OCI-LY7 (cell line): ENCODE measurements at regions not wholly inside any gene's neighbourhood (a gene's known extent, or its start where the extent isn't known, plus 50 kb on each side); places are given as distances from the start of the nearest gene placed in this dataset.

ENCODE experiments used
- BruUV-seq: library from RNA; stranded (reverse); fragments of 400-500 nt; replicated peaks from 2 replicates; lab custom pipeline; 2021; lab: Mats Ljungman, UMichigan
- CTCF ChIA-PET: fragments of 300-600 bp; sonication (Branson Sonifier 250); formaldehyde crosslinking; loops from one replicate; lab custom pipeline; 2022; ENCODE audit warnings: antibody characterized with exemption; ENCODE audit not compliant: unreplicated experiment; lab: Charles Lee
- POLR2A ChIA-PET: fragments of 300-600 bp; sonication (Branson Sonifier 250); formaldehyde crosslinking; loops from one replicate; lab custom pipeline; 2022; ENCODE audit warnings: antibody characterized with exemption; lab: Charles Lee
- DNase-seq: peaks from one replicate; pipeline ENCODE4 v3.0.0-alpha.2; 2015; ENCODE audit warnings: low spot score
- H2AFZ ChIP-seq: fragments of 200-600 bp; sonication (generic), shearing (Covaris generic); 2 replicates; pipeline ENCODE4 v1.6.1; 2014; ENCODE audit warnings: mild to moderate bottlenecking, antibody characterized with exemption, low read length, moderate library complexity
- H3K27ac ChIP-seq: fragments of 200-600 bp; sonication (generic); 2 replicates; pipeline ENCODE4 v1.5.1; 2014; ENCODE audit warnings: mixed run types, low read depth, mild to moderate bottlenecking, moderate library complexity, low read length, inconsistent platforms; ENCODE audit not compliant: poor library complexity, severe bottlenecking
- H3K36me3 ChIP-seq: fragments of 200-600 bp; sonication (generic); 2 replicates; pipeline ENCODE4 v1.6.1; 2014; ENCODE audit warnings: mild to moderate bottlenecking, antibody characterized with exemption, low read length, moderate library complexity, mixed read lengths; ENCODE audit not compliant: insufficient read depth
- H3K4me1 ChIP-seq: fragments of 200-600 bp; sonication (generic); 2 replicates; pipeline ENCODE4 v1.5.1; 2014; ENCODE audit warnings: mild to moderate bottlenecking, low read length; ENCODE audit not compliant: insufficient read depth, poor library complexity, severe bottlenecking
- H3K4me2 ChIP-seq: fragments of 200-600 bp; sonication (generic); 2 replicates; pipeline ENCODE4 v1.6.1; 2014; ENCODE audit warnings: mild to moderate bottlenecking, low read length
- H3K4me3 ChIP-seq: fragments of 200-600 bp; sonication (generic); 2 replicates; pipeline ENCODE4 v1.5.1; 2014; ENCODE audit warnings: mild to moderate bottlenecking, low read depth, low read length; ENCODE audit not compliant: poor library complexity, severe bottlenecking
- H3K79me2 ChIP-seq: fragments of 200-600 bp; sonication (generic); 2 replicates; pipeline ENCODE4 v1.6.1; 2016; ENCODE audit warnings: low read depth, mild to moderate bottlenecking, low read length, moderate library complexity, mixed read lengths; ENCODE audit not compliant: insufficient read depth
- H3K9me2 ChIP-seq: fragments of 200-600 bp; sonication (generic); 2 replicates; pipeline ENCODE4 v1.6.1; 2016; ENCODE audit warnings: mild to moderate bottlenecking, low read length, mixed read lengths; ENCODE audit not compliant: insufficient read depth
- H3K9me3 ChIP-seq: fragments of 200-600 bp; sonication (generic); 2 replicates; pipeline ENCODE4 v1.6.1; 2014; ENCODE audit warnings: mild to moderate bottlenecking, mixed run types, low read length, mixed read lengths
- H4K20me1 ChIP-seq: fragments of 200-600 bp; sonication (generic); 2 replicates; pipeline ENCODE4 v1.6.1; 2014; ENCODE audit warnings: mild to moderate bottlenecking, antibody characterized with exemption, low read length, moderate library complexity, mixed read lengths; ENCODE audit not compliant: insufficient read depth
- CTCF ChIP-seq: fragments of 200-600 bp; sonication (generic); conservative IDR thresholded peaks from 2 replicates; pipeline ENCODE4 v1.5.1; 2014; ENCODE audit warnings: mild to moderate bottlenecking, antibody characterized with exemption, low read length, moderate library complexity, mixed read lengths
- EZH2phosphoT487 ChIP-seq: fragments of 200-600 bp; sonication (generic); IDR thresholded peaks from 2 replicates; pipeline ENCODE4 v1.6.1; 2018; ENCODE audit warnings: low read depth, borderline replicate concordance, mild to moderate bottlenecking, mixed run types, antibody characterized with exemption, low read length, moderate library complexity, mixed read lengths
- intact Hi-C: fragments of 100-400 bp; cut with micrococcal nuclease; formaldehyde crosslinking; loops from one replicate; pipeline ENCODE4 v1.10.0; 2022; ENCODE audit not compliant: unreplicated experiment

- no peak overlapping the region for H3K27ac ChIP-seq
- no peaks in the 10 kb centered on the region for H3K9me2 ChIP-seq
- CTCF ChIA-PET, result no interaction called here
- no peaks in the 10 kb centered on the region for H3K36me3 ChIP-seq
- no peak overlapping the region for H2AFZ ChIP-seq
- no peaks in the 10 kb centered on the region for H3K9me3 ChIP-seq
- no peak overlapping the region for H3K4me2 ChIP-seq
- H3K4me3 ChIP-seq, result no peak overlapping the region
- intact Hi-C loops, result no loop called here
- no peaks in the 10 kb centered on the region for H4K20me1 ChIP-seq
- DNase-seq, result no peak
- H3K4me1 ChIP-seq, result no peaks in the 10 kb centered on the region
- POLR2A ChIA-PET, result no interaction called here
- BruUV-seq, result no TSS peak
- TF ChIP-seq CTCF (no peak), EZH2phosphoT487 (no peak)
- H3K79me2 ChIP-seq, result no peaks in the 10 kb centered on the region
These were observed 287.7 kb downstream of the STIM2 start for GRCh38 chr4:27148211-27148895.

- ChIA-PET POLR2A (no interaction called here), CTCF (no interaction called here)
- Histone ChIP-seq H3K9me3 (no peaks in the 10 kb centered on the region), H3K4me1 (no peaks in the 10 kb centered on the region), H3K36me3 (no peaks in the 10 kb centered on the region), H4K20me1 (no peaks in the 10 kb centered on the region), H3K27ac (no peak overlapping the region), H3K4me2 (no peak overlapping the region), H3K79me2 (no peaks in the 10 kb centered on the region), H3K9me2 (no peaks in the 10 kb centered on the region), H3K4me3 (no peak overlapping the region), H2AFZ (no peak overlapping the region)
- no peak for TF ChIP-seq CTCF
- TF ChIP-seq EZH2phosphoT487, result no peak
- BruUV-seq, result no TSS peak
- intact Hi-C loops, result no loop called here
- no peak for DNase-seq
These were observed 289.0 kb downstream of the STIM2 start for GRCh38 chr4:27149541-27150212.

GRCh38 chr4:27152703-27153102, 292.1 kb downstream of the STIM2 start:
- Histone ChIP-seq H3K36me3 (no peaks in the 10 kb centered on the region), H3K9me2 (no peaks in the 10 kb centered on the region), H3K9me3 (no peaks in the 10 kb centered on the region), H2AFZ (no peak overlapping the region), H4K20me1 (no peaks in the 10 kb centered on the region), H3K27ac (no peak overlapping the region), H3K4me2 (no peak overlapping the region), H3K4me3 (no peak overlapping the region), H3K79me2 (no peaks in the 10 kb centered on the region), H3K4me1 (no peaks in the 10 kb centered on the region)
- BruUV-seq, result no TSS peak
- ChIA-PET POLR2A (interaction anchor here (0.6 kb wide), 1 partner anchor 235 kb away, joined by 3 read pairs; no protein-coding TSS in a partner anchor), CTCF (no interaction called here)
- TF ChIP-seq EZH2phosphoT487 (no peak), CTCF (no peak)
- no peak for DNase-seq
- intact Hi-C loops, result no loop called here
